GM19455 (cell line): ENCODE measurements at regions not wholly inside any gene's neighbourhood (a gene's known extent, or its start where the extent isn't known, plus 50 kb on each side); places are given as distances from the start of the nearest gene placed in this dataset.

Experiments
- ATAC-seq: cut with Tn5 transposase; IDR thresholded peaks from one replicate; pipeline ENCODE4 v1.9.1; 2021; ENCODE audit not compliant: unreplicated experiment

DNA sequence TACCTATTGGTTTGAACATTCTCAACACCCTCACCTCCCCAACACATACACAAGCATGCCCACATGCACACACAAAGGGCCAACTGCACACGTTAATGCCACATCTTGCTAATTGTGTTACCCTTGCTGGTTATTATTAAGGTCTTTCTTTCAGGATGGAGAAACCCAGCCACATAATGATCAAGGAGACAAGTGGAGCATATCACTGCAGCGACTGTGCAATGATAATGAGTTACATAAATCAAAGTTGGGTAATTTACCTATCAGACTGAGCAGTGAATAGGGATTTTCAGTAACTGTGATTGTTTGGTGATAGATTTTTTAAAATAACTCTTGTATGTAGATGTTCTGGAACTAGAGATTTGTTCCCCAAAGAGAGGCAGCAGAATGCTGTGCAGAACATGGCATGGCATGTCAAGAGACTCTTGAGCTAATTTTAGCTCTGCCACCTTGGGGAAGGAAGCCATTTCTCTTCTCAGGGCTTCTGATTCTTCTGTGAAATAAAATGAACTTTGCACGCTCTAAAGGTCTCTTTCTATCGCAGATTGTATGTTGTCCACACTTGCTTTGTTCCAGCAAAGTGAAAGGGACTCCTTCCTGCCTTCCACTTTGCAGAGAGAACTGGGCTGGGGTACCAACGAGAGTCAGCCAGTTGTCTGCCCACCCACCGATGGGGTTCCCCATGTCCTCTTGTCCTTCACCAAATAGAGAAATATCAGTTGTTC lies 126.0 kb upstream of the CAMK1G start:
- no peak for ATAC-seq

DNA sequence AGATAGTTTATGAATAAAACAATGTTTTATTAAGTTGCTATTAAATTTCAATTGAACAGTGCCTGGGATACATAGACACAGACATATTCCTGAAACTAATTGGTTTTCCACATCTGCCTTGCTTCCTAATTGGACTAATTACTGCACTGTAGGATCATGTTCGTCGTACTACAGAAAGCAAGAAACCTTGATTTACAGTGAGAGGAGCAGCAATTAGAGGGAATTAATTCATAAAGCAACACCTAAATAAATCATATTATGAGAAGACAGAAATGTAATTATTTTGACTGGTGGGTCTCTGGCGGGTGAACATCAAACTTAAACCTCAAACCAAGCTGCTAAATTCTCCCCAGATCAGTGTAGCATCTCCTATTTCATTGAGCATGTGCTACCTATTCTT lies 124.6 kb upstream of the CAMK1G start:
- ATAC-seq = no peak

DNA sequence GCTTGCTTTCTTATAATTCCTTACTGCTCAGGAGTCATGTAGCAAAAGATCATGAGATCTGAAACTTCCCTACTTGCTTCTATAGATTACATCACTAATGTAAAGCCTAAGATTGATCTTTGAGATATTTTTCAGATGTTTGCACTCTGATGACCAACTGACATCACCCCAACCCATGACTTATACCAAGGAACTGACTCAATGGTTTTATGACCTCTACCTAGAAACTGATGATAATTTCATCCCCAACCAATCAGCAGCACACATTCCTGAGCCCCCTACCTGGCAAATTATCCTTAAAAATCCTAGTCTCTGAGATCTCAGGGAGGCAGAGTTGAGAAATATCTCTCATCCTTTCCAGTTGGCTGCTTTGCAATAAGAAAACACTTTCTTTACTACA lies 122.3 kb upstream of the CAMK1G start:
- no peak for ATAC-seq

DNA sequence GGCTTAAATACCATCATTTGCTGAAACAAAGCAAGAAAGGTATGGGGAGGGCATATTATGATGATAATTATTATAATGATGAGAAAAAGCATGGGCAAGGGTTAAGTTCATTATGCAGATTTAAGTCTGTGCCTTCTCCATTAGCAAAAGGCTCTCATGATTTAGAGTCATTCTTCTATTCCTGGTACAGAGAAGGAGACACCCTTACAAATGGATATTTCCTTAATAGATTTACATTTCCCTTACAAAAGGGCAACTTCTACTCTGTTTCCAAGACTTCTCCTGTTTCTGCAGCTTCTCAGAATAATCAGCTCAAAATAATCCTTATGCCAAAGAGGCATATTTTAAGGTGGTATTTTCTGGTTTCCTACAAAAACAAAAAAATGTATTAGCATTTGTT lies 121.1 kb upstream of the CAMK1G start:
- no peak for ATAC-seq

DNA sequence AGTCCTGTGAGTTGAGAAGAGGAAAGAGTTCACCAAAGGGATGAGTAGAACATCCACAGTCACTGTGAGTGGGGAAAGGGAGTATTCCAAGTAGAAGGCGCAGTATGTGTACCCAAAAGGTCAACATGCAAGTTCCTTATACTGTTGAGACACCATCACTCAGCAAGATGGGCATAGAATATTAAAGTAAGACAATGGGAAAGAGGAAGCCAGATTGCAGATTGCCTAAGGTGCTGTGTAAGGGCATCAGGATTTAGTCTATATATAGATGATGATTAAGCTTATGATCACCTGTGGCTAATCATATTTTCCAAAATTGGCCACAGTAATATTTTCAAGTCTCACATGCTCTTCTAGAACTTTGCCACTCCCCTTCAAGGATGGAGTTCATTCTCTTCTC lies 120.1 kb upstream of the CAMK1G start:
- ATAC-seq = no peak

DNA sequence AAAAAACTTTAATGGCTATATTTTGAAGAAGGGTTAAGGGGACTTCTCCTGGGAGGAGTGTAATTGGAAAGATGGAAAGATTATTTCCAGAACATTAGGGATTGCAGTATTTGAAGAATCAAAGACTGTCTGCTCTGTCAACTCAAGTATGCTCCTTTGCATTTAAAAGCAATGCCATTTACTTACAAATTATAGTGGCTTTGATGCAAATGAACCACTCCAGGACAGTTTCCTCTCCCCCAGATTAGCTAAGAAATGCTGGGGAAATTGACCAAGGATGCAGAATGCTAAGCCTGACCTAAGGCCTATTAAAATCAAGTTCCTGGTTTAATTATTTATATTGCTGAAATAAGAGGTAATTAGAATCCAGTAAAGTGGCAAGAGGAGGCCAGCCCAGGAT lies 110.5 kb upstream of the CAMK1G start:
- no peak for ATAC-seq

DNA sequence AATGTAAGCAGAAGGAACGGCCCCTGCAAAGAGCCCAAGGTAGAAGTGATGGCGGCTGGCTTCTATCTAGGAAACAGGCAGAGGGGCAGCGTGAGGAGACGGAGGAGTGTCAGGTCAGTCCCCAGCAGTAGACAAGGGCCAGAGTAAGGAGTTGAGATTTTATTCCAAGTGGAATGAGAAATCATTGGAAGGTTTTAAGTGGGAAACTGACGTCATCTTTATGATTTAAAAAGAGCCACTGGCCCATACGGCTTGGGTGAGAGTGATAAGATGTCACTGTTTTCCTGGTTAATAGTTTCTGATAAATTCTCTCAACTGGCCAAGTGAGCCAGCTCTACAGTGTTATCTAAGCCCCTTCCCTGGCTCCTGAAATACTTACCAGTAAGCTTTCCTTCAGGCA lies 103.2 kb upstream of the CAMK1G start:
- no peak for ATAC-seq

DNA sequence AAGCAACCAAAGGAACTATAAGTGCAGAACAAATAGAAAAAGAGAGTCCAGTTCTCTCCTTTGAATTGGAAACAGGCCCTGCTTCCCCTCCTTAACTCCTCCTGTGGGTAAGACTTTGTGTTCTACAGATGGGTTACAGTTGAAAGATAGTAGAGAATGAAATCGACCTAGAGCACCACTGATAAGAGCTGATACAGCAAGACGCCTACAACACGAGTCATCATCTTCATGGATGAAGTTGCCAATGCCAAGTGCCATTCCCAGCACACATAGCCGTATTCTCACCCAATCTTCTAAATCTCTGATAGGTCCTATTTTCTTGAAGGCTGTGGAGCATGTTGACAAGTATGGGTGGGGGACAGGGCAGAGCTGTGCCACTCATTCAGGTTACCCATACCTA lies 99.8 kb upstream of the CAMK1G start:
- ATAC-seq = no peak

DNA sequence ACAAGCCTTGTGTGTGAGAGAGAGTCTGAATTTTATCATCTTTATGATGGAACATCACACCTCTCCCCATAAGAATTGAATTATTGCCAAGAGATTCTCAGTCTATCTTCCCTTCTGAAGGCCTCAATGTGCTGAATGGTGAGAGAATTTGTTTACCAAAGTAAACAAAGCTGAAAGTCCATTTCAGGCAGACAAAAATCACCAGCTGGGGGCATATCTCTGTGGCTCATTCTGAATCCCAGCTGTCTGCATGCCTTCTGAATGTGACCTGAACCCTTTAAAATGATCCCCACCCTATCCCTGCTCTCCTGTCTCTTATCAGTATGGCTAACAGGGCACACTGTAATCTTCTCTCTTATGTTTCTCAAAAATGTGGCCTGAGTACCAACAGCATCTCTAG lies 99.1 kb upstream of the CAMK1G start:
- no peak for ATAC-seq

DNA sequence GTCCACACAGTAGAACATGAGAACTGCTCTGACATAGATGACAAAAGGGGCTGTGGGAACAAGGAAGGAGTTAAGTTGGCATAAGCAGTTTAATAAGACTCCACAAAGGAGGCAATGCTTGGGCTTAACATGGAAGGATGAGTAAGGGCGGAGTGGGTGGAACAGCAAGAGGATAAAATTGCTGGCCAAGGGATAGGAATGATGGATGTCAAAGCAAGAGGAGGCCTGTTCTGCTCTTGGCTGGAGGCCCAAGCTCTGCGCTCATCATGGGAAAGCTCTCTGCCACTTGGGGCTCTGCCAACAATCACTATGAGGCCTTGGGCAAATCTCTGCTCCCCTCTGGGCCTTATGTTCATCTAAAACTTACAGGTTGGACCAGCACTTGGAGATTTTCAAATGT lies 98.3 kb upstream of the CAMK1G start:
- ATAC-seq = no peak

DNA sequence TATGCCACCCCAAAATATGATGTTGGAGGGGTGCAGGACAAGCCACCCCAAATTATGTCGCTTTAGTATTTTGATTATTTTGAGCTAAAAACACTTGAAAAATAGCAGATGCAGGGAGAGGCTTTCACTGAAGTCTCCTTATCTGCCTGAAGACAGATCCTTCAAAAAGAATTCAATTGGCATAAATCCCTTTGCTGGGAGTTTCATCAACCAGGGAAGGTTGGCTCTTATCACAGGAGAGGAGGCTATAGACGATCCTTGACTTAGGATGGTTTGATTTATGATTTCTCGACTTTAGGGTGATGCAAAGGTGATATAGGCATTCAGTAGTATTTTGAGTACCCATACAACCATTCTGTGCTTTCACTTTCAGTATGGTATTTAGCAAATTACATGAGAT lies 97.8 kb upstream of the CAMK1G start:
- no peak for ATAC-seq

DNA sequence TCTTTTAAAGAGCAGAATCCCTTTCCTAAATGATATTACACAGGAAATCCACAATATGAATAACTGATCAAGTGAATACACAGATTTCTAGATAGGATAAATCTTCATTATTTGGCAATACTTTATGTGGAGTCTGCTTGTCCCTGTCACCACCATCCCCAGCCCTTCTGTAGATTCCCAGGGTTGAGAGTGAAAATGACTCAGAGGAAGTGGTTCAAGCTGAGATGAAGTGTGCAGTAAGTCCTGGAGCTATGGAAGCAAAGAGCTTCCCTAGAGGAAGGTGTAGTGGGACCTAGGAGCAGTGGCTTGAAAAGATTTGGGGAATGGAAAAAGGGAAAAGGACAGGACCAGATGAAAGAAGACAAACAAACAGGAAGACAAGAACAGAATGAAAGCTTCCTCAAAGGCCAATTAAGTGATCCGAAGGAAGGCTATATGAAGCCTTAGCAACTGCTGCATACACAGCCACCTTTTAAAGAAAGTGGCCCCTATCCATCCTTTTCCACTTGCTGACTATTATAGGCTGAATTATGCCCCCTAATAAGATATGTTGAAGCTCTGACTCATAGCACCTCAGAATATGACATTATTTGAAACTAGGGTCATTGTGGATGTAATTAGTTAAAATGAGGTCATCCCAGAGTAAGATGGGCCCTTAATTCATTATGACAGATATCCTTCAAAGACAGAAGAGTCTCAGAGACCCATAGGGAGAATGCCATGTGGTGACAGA lies 96.5 kb upstream of the CAMK1G start:
- ATAC-seq = no peak

DNA sequence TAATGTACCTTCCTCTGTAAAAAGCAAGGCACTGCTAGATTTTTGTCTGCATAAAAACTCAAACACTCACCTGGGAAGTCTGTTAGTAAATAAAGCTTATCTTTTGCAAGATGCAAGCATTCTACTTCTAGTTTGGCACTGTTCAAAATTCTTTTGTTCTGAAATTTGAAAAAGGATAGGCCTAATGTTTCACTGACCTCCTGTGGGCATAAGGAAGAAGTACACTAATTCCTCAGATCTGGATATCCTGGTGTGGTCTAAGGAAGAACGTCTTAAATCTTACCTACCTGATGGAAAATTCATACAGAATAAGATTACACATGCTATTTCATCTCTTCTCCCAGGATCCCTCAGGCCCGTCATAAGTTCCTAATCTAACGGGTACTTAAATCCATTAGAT lies 93.5 kb upstream of the CAMK1G start:
- ATAC-seq = no peak

DNA sequence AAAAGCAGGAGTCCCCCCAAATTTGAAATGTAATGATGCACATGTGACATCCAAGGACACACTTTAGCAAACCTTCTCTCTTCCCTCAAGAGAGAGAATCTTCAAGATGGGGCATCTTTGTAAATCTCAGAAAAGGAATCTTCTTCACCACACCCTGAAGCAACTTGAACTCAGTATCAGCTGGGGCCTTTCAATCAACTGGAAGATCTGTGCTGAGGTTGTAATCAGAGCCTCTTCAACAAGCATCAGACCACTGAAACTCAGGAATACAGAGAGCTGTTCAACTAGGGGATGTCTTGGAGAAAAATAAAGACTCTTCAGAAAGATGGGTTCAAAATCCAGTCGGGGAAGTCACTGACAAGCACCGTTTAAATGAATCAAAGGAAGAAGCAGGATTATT lies 92.5 kb upstream of the CAMK1G start:
- ATAC-seq = no peak

DNA sequence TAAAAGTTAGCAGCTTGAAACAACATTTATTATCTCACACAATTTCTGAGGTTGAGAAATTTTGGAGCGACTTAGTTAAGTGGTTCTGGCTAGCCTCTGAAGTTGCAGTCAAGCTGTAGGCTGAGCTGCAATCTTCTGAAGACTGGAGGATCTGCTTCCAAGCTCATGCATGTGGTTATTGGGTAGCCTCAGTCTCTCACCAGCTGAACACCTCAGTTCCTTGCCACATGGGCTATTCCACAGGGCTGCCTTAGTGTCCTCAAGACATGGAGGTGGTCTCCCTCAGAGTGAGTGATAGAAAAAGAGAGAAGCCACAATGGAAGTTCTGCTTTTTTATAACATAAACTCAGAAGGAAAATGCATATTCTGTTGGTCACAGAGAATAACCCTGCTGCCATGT lies 92.0 kb upstream of the CAMK1G start:
- ATAC-seq = no peak

DNA sequence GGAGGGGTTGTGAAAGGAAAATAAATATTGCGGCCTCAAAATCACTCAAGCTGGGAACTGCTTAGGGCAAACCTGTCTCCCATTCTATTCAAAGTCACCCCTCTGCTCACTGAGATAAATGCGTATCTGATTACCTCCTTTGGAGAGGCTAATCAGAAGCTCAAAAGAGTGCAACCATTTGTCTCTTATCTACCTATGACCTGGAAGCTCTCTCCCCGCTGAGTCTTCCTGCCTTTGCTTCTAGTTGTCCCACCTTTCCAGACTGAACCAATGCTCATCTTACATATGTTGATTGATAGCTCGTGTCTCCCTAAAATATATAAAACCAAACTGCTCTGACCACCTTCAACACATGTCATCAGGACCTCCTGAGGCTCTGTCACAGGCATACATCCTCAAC lies 91.6 kb upstream of the CAMK1G start:
- ATAC-seq = no peak

DNA sequence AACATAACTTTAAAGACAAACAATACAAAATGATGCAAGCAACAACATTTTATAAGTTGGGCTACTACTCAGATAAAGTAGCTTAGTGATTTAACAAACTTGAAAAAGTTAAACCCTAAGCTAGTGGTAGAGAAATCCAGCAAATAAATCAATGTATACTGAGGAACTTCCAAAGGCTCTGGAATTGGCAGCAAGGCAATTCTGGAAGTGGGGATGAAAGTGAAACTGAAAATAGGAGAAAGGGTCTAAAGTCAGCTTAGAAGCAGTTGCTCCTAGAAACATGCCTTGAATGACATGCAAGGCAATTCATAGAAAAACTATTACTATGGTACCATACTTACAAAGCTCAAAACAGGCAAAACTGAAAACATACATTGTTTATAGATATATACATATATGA lies 90.0 kb upstream of the CAMK1G start:
- no peak for ATAC-seq

DNA sequence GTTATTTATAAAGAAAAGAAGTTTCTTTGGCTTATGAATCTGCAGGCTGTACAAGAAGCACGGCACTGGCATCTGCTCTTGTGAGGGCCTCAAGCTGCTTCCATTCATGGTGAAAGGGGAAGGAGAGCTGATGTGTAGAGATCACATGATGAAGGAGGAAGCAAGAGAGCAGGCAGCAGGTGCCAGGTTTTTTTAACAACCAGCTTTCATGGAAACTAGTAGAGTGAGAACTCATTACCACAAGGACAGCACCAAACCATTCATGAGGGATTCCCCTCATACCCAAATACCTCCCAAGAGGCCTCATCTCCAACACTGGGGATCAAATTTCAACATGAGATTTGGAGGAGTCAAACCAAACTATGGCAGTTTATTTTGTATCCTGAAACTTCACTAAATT lies 85.8 kb upstream of the CAMK1G start:
- no peak for ATAC-seq

DNA sequence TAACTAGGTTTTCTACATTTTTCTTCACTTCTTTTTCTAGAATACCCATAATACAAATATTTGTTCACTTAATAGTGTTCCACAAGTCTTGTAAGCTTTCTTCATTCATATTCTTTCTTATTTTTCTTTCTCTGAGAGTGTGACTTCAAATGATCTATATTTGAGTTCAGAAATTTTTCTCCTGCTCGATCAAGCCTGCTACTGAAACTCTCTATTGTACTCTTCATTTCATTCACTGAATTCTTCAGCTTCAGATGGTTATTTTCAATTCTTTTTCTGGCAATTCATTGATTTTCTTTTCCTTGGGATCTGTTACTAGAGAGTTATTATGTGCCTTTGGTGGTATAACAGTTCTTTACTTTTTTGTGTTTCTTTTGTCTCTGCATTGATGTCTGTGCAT lies 82.5 kb upstream of the CAMK1G start:
- ATAC-seq = no peak

DNA sequence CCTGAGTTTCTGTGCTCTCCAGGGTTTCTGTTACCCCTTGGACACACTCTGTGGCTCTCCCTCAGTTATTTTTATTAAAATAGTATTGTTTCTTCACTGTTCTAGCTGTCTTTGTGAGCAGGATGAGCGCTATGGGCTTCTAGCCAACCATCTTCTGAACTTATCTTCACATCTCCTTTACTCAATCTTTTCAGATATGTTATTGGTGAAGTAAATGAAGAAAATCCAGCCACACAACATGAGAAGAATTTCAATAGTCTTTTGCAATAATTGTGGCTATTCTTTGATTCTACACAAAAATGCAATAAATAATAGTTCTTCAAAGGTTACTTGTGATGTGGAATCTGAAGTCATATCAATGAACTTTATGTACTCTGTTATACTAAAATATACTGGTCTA lies 80.3 kb upstream of the CAMK1G start:
- no peak for ATAC-seq

DNA sequence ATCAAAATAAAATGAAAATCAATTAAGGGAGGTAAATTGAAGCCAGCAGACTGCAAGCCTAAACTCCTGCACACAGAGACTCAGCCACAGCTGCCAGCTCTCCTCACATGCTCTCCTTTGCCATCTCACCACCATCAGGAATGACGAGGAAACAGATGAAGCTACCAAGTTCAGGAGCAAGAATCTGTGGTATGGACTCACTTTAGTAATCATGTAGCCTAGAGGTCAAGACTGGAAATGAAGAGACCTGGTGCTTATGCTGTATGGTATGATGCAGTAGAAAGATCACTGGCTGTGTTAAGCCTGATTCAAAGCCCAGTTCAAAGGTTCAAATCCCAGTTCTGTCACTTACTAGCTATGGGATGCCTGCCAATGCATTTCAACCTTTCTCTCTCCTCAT lies 78.9 kb upstream of the CAMK1G start:
- no peak for ATAC-seq

DNA sequence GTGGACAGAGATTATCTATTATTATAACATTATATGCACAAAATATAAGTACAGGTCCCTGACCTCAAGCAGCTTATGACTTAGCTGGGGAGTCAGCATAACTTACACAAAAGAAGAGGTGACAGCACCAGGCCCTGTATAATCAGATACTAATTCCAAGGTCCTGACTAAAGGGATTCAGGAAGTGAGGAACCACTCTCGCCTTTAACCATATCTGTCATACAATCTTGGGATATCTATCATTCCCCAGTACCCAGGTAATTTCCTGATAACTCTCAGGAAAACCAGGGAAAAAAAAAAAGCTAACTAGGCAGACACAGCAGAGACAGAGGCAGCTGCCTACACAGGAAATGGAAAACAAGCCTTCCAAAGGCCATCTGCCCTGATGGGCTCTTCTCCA lies 78.5 kb upstream of the CAMK1G start:
- ATAC-seq = no peak

DNA sequence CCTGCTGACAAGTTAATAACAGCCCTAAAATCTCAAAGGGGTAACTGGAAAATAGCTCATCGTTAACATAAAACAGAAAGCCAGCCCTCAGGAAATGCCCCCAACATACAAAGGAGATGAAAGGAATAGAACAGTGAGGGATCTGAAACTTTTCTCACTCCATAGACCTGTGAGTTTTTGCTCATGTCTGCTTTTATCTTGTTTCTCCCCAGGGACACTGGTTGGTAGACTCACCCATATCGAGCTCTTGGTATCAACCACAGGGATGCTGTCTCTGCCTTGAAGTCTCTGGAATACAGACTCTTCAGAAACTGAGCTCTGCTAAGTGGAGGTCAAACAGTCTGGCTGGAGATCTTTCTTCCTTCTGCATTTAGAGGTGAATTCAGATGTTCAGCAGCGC lies 77.4 kb upstream of the CAMK1G start:
- ATAC-seq = no peak
